Omental fat pad (tissue), 3 donors: ENCODE measurements at regions not wholly inside any gene's neighbourhood (a gene's known extent, or its start where the extent isn't known, plus 50 kb on each side); places are given as distances from the start of the nearest gene placed in this dataset.

Source experiments
- ATAC-seq: fragments of 150-250 bp; one replicate; pipeline ENCODE4 v1.9.1; 2016; ENCODE audit warnings: mild to moderate bottlenecking, moderate library complexity; ENCODE audit not compliant: low FRiP score
- DNase-seq: peaks from one replicate; pipeline ENCODE4 v3.0.0-alpha.2; 2019; ENCODE audit warnings: low spot score
- TF ChIP-seq, protein P1 (sequence below), 3 donors: fragments of 450-650 bp; IDR thresholded peaks; one replicate each; pipeline ENCODE4 v1.5.1; 2016 to 2017; ENCODE audit warnings: antibody characterized with exemption in 3 of 3, mild to moderate bottlenecking in 3 of 3, moderate library complexity in 2 of 3

DNA sequence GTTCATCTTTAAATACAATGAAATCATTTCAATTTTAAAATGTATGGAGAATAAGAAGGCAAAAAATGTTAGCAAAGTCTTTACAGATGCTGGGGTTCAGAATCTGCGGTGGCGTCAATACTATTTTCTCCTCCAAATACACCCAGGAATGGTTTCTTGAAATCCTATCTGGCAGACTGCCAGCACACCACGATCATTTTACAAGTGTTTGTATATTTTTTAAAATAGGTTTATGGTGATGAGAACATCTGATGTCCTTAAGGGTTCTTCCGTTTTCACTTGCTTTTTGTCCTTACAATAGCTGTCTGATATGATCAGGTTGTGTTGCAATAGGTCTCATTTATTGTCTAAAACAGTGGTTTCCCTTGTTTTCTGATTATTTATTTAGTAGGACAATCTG lies 89.6 kb downstream of the CMPK2 start:
- DNase-seq (no peak), ATAC-seq (no peak)
- TF ChIP-seq, protein P1, sequence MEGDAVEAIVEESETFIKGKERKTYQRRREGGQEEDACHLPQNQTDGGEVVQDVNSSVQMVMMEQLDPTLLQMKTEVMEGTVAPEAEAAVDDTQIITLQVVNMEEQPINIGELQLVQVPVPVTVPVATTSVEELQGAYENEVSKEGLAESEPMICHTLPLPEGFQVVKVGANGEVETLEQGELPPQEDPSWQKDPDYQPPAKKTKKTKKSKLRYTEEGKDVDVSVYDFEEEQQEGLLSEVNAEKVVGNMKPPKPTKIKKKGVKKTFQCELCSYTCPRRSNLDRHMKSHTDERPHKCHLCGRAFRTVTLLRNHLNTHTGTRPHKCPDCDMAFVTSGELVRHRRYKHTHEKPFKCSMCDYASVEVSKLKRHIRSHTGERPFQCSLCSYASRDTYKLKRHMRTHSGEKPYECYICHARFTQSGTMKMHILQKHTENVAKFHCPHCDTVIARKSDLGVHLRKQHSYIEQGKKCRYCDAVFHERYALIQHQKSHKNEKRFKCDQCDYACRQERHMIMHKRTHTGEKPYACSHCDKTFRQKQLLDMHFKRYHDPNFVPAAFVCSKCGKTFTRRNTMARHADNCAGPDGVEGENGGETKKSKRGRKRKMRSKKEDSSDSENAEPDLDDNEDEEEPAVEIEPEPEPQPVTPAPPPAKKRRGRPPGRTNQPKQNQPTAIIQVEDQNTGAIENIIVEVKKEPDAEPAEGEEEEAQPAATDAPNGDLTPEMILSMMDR (IDR thresholded peaks at IDR 0.05): no peak

DNA sequence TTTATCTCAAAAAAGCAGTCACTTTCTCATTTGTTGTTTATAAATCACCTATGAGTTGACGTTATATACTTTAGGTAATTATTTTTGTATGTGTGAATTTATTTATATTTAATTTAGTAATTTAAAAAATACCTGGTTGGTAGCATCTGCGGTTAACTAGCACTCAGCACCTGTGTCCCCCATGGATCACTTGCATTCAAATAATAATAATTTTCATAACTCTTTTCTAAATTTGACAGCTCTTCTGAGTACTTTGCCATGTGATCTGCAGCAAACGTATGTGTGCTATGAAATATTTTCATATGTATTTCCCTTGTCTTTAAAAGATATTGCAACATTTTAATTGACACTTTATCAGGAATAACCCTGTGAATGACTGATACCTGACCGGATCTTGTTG lies 88.1 kb downstream of the CMPK2 start:
- TF ChIP-seq, protein P1 (IDR thresholded peaks at IDR 0.05): no peak
- ATAC-seq (no peak), DNase-seq (no peak)

DNA sequence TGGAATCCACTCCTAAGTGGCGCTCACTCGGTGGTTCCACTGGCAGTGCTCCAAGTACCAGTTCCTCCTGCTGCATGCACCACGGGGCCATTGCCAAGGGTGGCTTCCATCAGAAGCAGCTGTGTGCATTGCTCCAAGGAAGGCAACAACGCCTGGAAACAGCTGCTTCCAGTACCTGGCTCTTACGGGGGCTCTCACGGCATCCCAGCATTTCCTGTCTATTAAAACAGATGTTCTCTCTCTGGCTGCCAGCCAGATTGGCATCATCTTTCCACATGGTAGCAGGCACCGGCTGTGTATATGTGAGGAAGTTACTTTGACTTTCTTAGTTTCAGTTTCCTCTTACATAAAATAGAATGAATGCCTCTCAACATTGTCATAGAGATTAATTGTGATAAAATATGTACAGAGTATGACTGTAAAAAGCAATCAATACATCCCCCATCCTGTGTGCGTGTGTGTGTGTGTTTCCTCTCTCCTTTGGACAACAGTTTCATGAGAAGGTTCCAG lies 84.9 kb downstream of the CMPK2 start:
- no peak for ATAC-seq
- TF ChIP-seq, protein P1 (IDR thresholded peaks at IDR 0.05): no peak
- DNase-seq: no peak

DNA sequence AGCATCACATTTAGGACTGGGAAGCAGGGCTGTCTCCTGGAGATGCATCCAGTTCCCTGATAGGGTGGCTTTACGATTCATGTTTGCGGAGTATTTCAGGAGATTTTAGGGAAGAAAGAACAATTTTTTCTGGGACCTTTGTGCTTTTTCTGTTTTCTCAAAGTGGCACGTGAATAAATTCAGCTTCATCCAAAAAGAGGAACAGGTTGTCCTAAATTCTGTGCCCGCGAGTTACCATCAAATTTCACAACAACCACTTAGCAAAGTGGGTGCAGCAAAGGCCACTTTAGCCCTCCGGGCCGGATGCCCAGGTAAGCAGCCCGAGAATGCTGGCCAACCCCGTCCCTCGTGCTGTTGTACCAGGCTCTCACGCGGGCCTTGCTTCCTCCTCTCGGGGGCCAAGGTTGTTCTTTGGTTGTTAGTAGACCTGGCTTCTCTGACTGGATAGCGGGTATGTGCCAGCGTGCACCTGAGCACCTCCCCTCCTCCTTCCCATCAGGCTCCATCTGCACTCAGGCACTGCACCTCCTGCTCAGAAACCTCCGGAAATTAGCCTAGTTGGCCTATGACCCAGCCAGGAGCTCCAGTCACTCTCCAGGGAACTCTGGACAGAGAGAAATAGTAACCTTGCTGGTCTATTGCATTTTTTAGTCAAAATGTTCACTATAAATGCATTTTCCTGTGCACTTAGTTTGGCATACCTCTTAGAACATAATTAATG lies 83.0 kb downstream of the CMPK2 start:
- TF ChIP-seq, protein P1 (IDR thresholded peaks at IDR 0.05): no peak
- no peak for ATAC-seq
- DNase-seq: no peak

DNA sequence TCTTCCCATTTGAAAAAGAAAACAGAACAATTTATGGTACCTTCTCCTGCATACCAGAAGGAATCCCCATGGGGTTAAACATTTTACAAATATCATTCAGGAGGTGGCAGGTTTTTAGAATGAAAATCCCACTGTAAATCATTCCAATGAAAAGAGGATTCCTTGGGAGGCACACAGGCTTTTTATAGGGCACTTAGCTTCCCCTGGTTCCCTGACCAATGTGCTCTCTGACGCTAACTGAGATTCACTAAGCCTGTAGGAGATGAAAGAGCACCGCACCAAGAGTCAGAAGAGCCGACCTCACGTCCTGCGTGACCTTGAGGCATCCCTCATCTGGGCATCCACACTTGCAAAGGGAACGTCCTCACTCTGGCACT lies 82.5 kb downstream of the CMPK2 start:
- DNase-seq (no peak), ATAC-seq (no peak)
- TF ChIP-seq, protein P1 (IDR thresholded peaks at IDR 0.05): no peak

DNA sequence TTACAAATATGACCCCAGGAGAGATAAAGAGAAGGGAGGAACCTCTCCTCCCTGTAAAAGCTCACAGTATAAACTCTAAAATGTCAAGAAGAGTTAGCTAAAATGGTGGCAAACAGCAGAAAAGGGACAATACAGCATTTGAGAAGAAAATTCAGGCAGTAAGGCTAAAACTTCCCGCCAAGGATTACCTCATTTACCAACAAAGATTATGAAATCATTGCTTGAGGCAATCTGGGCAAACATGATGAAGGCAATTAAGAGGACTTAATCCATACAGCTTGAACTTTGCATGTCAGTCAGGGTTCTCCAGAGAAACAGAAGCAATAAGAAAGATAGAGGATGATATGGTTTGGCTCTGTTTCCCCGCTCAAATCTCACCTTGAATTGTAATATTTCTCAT lies 81.4 kb downstream of the CMPK2 start:
- no peak for DNase-seq
- TF ChIP-seq, protein P1 (IDR thresholded peaks at IDR 0.05): no peak
- no peak for ATAC-seq

DNA sequence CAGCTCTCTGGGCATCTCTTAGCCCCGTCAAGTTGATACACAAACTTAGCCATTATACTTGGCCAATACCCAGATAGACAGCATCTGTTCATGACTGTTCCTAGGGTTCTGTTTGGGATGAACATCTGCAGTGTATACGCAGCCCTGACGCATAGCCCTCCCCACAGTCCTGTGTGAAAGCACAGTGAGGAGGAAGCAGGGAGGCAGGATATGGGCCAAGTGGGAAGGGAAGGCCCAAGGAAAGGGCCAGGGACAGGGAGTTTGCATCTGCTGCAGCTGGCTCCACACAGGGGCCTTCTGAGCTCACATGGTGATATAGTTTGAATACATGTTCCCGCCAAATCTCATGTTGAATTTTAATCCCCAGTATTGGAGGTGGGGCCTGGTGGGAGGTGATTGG lies 80.2 kb downstream of the CMPK2 start:
- ATAC-seq: no peak
- TF ChIP-seq, protein P1 (IDR thresholded peaks at IDR 0.05): no peak
- DNase-seq: no peak
